ENCODE measurements at regions not wholly inside any gene's neighbourhood (a gene's known extent, or its start where the extent isn't known, plus 50 kb on each side); places are given as distances from the start of the nearest gene placed in this dataset.
"Not testable (repeated sequence)": the region's sequence is repeated elsewhere in the genome, so short reads cannot be mapped to it uniquely, and the experiment has no call there.

DNA sequence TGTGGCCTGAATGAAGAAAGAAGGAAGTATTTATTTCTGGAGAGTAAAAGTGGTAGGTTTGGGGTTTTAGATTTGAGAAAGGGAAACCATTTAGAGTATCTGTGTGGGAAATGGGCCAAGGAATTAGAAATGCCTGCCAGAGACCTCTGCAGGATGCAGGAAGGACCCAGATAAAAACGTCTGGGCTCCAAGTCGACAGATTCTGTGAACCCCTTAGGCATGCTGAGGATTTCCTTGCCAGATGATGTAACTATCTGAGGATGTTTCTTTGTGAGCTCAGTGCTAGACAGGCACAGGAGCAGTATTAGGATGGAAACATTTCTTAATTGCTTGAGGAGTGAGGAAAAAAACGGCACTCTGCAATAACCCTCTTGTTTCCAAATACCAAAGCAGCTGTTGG is 251.8 kb upstream of the DMRT1 start:
- DNase-seq: no peak

DNA sequence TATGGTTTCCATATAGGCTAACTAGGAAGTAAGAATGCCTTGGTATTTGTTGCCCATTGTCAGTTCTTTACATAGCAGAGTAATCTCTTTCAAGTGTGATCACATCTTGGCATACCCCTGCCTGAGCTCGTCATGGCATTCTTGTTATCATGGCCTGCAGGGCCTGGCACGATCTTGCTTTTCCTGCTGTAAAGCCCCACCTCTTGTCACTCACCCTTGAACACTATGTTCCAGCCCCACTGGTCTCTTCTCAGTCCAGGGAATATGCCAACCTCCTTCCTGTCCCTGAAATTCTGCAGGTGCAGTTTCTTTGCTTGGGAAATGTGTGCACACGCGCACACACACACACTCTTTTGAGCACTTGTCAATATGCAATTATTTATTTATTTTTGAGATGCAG is 250.2 kb upstream of the DMRT1 start:
- no peak for DNase-seq

DNA sequence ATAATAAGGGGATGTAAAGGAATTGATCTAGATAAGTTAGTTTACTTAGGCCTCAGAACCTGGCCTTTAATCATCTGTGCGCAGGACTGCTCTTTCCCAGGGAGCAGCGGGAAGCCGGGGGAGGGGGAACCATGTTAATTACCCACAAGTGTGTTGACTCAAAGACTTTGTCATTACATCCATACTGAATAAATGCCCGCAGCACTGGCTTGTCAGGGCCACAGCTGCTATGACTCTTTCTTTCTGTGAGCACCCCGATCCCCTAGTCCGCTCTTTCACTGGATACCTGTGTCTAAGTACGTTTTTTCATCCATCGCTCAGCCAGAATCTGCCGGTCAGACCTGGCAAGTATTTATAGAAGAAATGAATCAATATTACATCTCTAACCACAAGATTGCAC is 249.3 kb upstream of the DMRT1 start:
- DNase-seq: no peak

DNA sequence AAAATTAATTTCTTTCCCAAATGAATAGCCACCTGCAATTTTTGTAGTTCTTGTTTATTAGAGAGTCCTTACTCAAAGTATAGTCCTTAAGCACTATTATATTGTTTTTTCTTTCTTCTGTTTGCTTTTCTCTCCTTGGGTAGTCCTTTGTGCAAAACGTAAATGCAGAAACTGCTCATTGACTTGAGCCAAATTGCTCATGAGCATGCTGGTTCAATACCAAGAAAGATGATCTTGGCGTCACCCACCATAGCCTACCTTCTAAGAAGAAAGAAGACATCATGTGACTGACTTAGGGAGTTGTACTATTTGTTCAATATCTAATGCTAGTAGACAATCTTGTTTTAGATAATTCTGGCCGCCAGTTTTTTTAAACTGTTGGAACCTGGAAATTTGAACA is 248.8 kb upstream of the DMRT1 start:
- DNase-seq: no peak

DNA sequence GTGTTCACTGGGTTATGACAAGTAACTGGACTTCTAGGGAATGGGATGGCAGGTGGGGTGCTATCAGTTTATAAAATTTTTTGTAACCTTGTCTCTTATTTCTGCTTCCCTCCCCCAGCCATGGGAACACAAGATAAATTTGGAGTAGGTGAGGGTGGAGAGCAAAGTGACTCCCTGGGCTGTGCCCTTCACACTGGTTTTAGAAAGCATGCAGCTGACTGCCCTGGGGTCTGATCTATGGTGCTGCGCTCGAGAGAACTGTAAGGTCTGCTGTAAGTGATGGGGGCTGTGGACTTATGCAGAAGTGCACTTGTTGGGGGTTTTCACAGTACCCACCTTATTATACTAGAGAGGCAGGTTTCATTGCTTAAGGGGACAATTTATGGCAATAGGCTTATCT is 247.7 kb upstream of the DMRT1 start:
- no peak for DNase-seq

DNA sequence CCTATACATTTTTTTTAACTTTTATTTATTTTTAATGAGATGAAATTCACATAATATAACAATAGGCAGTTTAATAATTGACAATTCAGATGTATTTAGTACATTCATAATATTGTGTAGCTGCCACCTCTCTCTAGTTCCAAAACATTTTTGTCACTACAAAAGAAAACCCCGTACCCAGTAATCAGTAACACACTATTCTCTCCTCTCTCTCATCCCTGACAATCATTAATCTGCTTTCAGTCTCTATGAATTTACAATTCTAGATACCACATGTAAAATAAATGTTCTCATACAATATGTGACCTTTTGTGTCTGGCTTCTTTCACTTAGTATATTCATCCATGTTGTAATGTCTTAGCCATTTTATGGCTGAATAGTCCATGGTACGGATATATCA is 244.8 kb upstream of the DMRT1 start:
- no peak for DNase-seq

DNA sequence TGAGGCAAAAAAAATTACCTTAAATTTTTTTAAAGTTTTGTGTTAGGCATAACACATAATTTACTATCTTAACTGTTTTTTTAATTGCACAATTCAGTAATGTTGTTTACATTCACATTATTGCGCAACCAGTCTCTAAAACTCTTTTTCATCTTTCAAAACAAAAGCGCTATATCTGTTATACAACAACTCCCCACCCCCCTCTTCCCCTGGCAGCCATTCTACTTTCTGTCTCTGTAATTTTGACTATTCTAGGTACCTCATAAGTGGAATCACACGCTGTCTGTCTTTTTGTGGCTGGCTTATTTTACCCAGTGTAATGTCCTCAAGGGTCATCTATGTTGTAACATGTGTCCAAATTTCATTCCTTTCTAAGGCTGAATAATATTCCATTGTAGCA is 241.5 kb upstream of the DMRT1 start:
- DNase-seq: no peak

DNA sequence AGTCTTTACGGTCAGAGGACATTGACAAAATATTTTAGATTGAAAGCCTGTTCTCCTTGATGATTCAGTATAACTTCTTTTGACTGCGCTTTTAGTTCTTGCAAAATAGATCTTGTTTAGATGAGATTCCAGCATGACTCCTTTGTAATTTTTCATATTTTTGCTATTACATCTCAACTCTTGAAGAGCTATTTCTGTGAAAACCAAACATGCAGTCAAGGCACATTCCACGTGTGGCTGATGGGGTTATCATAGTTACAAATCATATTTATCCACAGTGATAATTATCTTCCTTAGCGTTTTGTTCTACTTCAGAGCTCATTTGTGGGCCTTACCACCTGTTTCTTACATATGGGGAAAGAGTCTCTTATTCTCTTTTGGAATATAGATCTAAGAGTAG is 238.8 kb upstream of the DMRT1 start:
- DNase-seq: no peak

DNA sequence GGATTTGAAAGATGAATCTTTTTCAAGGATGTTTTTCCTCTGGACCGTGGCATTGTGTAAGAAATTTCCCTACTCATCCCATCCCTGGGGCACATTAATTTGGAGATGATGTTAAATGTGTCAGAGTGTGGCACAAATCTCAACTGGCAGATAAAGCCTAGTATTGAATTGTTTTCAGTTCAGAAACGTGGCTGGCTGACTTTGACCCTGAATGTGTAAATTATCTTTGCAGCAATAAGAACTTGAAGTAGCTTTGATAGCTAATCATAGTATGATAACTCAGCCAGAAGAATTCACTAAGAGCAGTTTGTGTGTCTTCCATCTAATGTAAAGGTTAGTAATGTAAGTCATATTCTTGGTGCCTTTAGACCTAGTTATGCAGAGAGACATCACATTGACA is 238.4 kb upstream of the DMRT1 start:
- no peak for DNase-seq

DNA sequence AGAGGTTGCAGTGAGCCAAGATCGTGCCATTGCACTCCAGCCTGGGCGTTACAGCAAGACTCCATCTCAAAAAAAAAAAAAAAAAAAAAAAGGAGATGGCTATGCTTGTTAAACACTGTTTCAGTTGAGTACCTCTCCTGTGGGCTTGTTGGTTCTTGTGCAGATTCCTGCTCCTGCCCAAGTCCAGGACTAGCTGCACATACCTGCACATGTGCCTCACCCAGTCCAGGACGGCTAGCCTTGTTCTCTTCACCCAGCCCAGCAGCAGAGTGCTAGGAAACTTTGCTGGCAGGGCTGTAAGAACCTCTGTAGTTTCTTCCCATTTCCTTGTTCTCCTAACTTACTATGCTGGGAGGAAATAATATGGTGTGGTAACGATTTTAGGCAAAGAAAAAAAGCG is 234.1 kb upstream of the DMRT1 start:
- DNase-seq: no peak

DNA sequence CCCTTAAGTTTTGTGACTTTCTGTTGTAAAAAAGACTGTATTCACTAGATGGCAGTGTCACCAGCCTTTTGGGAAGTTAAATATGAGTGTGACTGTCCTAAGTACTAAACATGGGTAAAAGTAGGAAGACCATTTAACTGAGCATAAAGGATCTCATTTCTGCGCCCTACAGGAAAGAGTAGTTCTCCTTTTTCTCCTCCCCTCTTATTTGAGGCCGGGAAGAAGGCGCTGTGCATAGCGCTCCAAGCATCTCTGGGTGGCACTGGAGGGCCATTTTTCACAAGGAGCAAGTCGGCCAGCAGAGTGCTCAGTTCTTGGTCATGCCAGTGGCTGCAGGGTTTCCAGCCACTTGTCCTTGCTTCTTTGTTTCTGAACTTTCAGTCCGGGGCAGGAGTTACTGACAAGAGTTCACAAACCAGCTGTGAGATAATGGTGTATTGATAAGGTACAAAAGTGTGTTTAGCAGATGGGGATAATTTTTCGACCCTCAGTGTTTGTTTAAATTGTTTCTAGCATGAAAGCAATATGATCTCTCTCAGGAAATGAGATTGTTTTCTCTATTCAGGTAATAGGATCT is 227.6 kb upstream of the DMRT1 start:
- DNase-seq: no peak

DNA sequence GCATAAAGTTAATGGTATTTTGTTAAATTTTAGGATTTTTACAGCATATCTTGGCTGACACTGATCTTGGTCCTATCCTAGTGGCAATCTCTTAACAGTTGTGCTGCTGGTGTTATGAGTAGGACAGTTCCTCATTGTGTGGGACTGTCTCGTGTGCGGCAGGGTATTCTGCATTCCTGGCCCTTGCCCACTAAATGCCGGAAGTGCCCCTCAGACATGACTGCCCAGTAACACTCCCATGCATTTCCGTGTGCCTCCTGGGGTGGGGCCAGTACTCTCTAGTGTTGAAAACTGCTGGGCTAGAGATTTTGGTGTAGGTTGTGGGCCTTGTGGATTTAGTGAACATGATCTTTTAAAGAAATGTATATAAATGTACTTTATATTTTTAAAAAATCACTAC is 227.1 kb upstream of the DMRT1 start:
- DNase-seq: no peak

DNA sequence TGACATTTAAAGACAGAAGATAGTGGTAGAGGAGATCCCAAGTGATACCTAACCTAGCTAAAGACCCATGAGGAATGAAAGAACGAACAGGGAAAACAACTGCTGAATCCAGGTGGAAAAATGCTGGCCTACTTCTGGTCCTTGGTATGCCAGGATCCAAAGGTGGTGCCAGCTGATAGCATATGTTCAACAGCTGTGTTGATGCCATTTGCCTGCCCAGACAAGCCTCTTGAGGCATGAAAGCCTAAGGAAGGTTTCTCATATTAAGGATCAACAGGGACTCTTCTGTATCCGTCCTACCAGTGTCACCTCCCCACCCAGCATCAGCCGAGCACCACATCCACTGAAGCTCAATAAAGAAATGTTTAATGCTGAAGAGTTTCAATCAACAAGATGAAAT is 225.7 kb upstream of the DMRT1 start:
- DNase-seq: no peak

DNA sequence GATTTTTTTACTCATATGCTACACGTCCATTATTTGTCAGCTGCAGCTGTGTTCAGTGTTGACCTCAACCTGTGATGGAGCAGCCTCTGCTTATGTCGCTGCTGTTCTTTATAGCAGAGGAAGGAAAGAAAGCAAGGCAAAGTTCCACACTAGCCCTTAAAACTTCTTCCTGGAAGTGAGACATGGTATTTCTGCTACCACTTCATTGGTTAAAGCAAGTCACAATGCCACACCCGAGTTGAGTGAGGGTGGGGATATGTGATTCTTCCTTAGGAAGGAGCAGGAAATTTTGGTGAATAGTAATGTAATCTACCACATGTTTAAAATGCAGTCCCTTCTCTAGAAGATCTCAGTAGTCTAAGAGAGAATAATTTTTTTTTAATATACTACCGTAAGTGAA is 224.8 kb upstream of the DMRT1 start:
- DNase-seq: no peak

DNA sequence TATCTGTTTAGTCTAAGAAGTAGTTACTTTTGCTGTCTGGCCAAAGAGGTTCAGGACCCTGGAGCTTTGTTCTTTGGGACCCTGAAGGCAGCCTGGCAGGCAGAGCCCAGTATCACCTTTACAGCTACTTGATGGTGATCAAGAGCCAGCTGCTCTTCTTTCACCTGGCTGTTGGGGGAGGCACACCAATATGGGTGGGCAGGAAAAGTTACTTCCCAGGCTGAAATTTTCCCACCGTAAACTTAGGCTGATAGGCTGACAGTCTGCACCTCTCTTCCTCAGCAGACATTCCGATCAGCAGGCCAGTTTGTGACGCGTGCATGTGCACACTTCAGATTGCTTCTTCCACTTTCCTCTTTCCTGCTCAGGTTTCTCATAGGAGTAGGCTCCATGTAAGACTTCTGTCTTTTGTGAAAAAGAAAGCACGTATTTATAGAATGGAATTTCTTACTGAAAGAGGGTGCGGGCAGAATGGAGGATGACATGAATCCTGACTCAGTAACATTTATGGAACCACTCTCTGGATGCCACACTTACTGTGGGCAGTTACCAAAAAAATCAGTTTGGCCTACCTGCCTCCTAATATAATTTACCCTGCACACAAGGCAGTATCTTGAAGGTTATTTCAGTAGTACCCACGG is 223.9 kb upstream of the DMRT1 start:
- DNase-seq: no peak

DNA sequence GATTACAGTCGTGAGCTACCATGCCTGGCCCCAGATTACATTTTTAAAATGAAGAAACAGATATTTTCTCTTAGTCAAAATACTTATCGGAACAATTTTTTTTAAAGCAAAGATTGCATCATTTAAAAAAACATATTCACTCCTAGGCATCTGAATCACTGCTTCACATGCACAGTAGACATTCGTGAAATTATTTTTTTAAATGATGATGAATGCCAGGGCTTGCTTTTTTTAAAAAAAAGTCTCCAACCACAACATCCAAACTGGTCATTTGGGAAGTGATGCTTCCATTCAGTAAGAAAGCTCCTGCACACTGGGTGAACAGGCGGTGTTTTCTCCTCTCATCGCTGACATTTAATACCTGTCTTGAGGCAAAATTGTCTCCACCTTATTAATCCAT is 223.0 kb upstream of the DMRT1 start:
- DNase-seq: no peak

DNA sequence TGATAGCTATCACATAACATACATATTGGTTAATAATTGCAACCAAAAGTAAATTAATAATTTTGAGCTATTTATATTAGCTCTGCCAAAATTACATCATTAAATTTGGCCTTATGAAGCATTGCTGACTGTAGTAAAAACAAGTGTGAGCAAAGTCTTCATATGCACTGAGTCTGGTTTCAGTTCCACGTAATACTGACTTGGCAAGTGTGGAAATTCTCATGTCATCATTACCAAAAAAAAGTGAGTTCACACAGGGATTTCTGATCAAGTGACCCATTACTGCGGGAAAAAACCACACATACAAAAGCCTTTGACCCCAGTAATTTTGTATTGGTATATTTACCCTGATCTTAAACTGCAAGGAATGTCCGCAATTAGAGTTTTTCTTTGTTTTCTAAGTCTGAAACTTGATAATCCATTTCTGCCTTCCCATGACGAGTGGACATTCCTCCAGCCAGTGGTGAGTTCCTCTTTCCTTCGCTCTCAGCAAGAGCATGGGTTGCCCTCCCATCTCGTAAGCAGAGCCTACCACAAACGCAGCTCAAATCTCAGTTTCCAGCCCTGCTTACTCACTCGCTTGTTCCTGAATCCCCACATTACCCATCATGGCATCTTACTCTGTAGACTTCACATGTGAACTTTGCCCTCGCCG is 220.2 kb upstream of the DMRT1 start:
- no peak for DNase-seq

DNA sequence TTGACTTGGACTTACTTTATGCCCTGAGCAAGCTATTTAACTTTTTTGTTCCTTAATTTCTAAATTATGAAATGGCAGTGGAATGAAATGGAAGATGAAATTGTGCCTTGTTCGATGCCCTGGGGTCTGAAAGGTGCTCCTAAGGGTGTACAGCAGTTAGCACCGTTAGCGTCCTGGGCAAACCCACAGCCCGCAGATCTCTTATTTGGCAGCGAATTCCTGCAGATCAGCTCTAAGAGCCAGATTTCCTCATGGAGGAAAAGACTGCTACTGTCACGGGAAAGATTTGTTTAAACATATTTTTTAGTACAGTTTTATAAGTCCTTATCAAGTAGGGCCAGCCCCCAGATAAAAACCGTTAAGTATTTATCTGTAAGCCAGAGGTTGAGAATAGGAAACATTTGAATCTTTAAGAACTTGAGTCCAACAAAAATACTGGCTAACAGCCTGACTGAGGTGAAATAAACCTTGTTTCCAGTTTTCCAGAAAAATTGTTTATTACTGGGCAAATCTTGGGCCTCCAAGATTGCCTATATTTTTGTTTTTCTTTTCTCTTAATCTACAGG is 216.5 kb upstream of the DMRT1 start:
- no peak for DNase-seq

DNA sequence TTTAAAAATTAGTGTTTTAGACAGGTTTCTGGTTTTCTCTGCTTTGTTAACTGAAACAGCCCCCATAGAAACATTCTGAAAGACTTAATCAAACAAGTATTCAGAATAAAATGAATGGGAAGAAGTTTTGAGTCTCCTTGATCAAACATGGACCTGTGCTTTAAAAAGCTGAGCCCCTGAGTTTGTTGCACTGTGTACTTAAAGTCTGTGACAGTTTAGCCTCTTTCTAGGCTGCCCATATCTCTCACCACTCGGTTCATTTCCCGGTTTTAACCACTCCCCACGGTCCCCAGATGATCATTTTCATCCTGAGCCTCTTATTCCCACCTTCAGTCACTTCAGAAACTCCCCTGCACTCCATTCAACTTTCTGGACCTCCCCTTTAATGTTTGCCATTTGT is 215.9 kb upstream of the DMRT1 start:
- no peak for DNase-seq

DNA sequence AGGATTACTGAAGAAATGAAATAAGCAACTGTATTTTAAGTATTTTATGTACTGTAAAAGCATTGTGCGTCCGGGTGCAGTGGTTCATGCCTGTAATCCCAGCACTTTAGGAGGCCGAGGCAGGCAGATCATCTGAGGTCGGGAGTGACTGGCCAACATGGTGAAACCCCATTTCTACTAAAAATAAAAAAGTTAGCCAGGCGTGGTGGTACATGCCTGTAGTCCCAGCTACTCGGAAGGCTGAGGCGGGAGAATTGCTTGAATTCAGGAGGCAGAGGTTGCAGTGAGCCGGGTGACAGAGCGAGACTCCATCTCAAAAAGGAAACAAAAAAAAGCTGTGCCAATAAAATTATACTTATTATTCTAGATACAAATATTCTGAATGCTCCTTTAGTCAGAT is 215.4 kb upstream of the DMRT1 start:
- DNase-seq: not testable (repeated sequence)

DNA sequence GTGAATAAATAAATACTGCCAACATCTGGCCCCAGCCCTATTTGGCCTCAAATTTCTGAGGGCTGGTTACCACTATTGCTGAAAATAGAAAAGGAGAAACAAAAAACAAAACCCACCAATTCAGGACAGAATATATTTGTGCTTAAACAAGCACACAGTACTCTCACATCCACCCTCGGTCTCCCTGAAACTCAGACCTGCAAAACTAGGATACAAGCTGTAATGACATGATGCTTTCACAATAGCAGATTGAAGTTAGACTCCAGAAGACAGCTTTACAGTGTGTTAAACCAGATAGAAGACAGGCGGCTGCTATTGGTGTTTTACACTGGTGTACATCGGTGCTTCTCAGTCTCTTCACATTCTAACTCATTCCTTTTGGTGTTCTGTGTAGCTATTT is 214.9 kb upstream of the DMRT1 start:
- no peak for DNase-seq

DNA sequence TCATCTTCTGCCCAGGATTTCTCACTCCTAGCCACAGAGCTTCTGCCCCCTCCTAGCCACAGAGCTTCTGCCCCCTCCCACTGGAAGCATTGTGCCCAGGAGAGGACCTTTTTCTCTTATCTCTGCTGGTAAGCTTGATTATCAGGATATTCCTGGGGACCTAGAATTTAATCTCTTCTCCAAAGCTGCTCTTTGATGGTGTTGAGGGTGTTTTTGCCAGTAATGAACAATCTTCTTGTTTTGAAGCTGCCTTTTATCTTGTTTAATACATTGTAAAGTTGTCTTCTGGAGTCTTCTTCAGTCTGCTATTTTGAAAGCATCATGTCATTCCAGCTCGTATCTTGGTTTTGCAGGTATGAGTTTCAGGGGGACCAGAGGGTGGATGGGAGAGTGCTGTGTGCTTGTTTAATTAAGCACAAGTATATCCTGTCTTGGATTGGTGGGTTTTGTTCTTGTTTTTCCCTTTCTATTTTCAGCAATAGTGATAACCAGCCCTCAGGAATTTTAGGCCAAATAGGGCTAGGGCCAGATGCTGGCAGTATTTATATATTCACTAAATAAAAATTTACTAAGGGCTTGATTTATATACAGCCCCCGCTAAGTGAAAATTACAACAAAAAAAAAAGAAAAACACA is 214.0 kb upstream of the DMRT1 start:
- DNase-seq: no peak

DNA sequence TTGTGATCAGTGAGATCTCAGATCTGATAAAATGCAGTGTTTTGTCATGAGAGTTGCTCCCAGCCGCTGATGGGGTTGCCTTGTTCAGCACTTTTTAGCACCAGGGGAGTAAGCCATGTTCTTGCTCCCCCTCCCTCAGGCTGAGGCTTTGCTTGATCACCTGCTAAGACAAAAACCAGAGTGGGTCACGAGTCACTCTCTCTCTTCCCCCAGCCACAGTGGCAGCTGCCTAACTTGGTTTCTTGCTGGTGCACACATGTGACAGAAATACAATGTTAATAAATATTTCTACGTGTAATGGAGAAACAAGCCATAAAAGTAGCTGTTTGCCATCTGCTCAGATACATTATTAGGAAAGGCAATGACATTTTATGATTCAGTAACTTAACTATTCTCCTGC is 212.4 kb upstream of the DMRT1 start:
- no peak for DNase-seq

DNA sequence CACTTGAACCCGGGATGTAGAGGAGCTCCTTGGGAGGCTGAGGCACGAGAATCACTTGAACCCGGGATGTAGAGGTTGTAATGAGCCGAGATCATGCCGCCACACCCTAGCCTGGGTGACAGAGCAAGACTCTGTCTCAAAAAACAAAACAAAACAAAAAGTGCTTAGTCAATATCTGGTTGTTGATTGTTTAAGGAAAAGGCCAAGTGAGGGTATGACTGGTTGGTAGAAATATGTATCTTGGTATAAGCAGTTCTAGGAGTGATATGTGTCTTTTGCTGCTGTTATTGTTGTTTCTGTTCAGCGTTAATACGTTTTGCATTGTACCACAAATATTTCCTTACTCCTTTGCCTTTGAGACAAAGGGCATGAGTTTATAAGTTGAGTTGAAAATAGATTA is 210.7 kb upstream of the DMRT1 start:
- no peak for DNase-seq

Measured in NCI-H1092 (cell line).